ENCODE measurements at regions not wholly inside any gene's neighbourhood (a gene's known extent, or its start where the extent isn't known, plus 50 kb on each side); places are given as distances from the start of the nearest gene placed in this dataset.

GRCh38 chr22:48698618-48699017 is 1129.1 kb downstream of the BRD1 start:
- DNase-seq (ENCODE audit: low read depth in 2 of 2) = no peak

DNA sequence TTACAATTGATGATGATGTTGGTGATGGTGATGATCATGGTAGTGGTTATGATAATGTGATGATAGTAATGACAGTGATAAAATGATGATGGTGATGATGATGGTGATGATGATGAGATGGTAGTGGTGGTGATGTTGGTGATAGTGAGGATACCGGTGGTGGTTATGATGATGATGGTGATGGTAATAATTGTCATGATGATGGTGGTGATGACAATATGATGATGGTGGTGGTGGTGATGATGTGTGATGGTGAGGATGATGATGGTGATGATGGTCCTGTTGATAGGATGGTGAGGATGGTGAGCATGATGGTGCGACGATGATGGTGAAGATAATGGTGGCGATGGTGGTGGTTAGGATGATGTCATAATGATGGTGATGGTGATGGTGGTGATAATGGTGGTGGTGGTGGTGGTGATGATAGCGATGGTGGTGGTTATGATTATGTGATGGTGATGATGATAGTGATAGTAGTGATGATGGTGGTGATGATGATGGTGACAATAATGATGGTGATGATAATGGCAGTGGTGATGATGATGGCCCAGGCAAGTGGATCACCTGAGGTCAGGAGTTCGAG is 1129.9 kb downstream of the BRD1 start:
- DNase-seq (ENCODE audit: low read depth in 2 of 2) = no peak

GRCh38 chr22:48697223-48697622 is 1130.5 kb downstream of the BRD1 start:
- DNase-seq (ENCODE audit: low read depth in 2 of 2) = no peak

DNA sequence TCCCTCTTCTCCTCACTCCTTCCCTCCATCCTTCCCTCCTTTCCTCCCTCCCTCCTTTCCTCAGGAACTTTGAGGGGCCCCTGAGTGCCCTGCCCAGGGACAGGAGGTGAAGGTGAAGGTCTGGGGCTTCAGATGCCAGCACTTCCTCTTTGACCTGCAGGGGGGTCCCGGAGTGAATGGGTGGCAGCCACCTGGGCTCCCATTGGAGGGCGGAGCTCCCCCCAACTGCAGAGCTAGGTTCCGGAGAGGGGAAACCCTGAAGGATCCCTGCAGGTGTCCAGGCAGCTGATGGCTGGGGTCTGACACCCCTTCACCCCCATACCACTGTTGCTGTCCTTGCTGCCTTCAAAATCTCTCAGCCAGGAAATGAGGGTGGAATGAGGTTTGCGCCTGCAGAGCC is 1131.3 kb downstream of the BRD1 start:
- DNase-seq (ENCODE audit: low read depth in 2 of 2) = no peak

DNA sequence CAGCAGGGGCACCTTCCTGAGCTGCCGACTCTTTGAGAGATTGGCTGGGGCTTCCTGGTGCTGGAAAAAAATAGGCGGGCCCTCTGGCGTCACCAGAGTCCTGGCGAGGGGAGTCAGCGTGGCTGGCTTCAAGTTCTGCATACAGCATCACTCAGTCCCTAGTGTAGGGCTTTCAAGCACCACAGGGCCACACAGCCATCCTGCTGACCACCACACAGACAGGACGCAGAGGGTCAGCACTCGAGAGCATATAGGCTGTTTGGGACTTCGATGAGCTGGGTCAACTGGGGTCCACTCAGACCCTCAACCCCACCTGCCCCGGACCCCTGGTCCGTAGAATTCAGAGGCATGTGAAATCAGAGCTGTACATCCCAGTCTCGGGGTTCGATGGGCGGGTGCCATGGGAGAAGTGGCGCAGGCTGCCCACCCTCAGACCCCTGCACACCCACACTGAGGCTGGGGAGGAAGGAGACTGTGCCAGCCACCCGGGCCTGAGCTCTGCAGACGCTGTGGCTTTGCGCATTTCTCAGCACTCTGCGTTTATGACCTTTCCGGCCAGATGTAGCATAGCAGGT is 1131.9 kb downstream of the BRD1 start:
- DNase-seq (ENCODE audit: low read depth in 2 of 2) = no peak

DNA sequence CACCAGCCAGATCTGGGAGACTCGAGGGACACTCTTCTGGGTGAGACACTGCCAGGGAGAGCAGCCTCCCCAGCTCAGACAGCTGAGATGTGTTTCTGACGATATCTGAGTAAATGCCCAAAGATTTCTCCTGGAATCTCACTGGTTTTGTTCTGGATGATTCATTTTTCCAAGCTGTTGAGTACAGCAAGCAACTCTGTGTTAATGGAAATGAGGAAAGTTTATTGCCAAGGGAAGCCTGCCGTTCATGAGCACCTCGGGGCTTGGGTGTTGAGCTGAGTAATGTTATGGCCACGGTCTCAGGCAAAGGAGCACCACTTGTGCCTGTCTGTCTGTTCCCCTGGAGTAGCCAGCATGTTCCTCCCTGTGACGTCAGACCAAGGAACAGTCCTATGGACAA is 1132.4 kb downstream of the BRD1 start:
- DNase-seq (ENCODE audit: low read depth in 2 of 2) = no peak

DNA sequence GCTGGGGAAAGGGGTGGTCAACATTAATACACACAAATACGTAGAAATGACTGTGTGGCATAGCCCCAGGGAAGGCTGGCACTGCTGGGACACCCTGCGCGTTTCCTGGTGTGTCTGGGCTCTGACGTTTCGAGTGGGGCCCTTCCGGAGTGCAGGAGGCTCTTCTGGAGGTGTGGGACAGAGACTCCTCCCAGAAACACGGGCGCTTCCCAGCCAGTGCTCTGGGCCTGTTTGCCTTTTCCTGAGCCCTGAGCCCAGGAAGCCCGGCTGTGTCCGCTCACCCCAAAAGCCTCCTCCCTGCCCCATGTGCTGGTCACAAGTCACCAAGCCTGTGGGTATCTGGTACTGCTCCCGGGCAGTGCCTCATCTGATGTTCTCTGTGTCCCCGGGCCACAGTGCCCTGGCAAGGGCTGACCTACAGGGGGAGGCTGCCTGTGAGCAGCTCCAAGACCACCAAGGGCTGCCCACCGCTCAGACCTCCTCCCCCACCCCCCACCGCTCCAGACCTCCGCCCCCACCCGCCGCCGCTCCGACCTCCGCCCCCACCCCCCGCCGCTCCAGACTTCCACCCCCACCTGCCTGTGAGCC is 1133.3 kb downstream of the BRD1 start:
- DNase-seq (ENCODE audit: low read depth in 2 of 2) = no peak

DNA sequence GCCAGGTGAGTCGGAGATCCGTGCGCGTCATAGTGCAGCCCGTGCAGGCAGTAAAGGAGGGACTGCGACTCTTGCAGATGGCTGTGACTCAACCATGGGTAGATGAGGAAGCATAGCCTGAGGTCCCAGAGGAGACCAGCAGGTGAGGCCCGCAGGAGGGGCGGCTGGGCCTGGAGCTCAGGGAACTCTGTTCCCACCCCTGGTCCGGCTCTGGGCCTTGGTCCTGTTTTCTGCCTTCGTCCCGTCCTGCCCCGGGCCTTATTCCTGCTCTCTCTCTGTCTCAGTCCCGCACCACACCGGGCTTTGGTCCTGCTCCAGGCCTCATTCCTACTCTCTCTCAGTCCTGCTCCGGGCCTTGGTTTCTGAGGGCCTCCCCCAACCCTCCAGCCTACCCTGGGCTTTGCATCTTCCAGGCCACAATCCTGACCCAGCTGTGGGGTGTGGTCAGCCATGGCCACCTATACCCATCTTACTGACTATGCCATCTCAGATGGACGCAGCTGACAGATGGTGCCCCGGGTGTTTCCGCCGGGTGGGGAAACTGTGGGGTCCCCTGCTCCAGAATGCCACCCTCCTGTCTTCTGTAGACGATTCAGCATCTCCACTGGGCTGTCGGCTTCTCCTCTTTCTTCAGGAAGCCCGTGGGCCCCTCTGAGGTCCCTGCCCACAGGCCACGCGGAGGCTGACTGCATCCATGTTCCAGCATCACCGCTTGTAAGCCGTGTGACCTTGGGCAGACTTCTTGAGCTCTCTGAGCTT is 1134.1 kb downstream of the BRD1 start:
- no peak for DNase-seq (ENCODE audit: low read depth in 2 of 2)

- DNase-seq (ENCODE audit: low read depth in 2 of 2) = no peak
Measured at GRCh38 chr22:48692734-48693376, 1134.8 kb downstream of the BRD1 start.

- DNase-seq (ENCODE audit: low read depth in 2 of 2) = no peak
Measured at GRCh38 chr22:48691431-48691851, 1136.2 kb downstream of the BRD1 start.

- DNase-seq (ENCODE audit: low read depth in 2 of 2) = no peak
Measured at GRCh38 chr22:48690583-48691317, 1136.9 kb downstream of the BRD1 start.

DNA sequence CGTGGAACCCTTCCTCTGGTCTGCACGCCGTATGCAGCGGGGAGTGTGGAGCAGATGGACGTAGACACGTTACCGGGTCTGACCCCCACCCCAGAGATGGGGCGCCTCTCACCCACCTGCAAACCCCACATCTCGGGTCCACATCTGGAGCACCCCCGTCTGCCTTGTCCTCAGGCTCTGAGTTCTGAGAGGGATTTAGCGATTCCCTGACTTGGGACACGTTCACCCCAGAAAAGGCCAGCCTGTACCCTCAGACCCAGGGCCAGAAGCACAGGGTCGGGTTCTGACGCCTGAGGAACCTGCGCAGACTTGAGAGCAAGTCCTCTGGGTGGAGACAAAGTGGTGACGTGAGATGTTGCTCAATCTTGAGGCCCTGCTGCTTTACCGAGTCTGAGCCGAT is 1138.5 kb downstream of the BRD1 start:
- no peak for DNase-seq (ENCODE audit: low read depth in 2 of 2)

DNA sequence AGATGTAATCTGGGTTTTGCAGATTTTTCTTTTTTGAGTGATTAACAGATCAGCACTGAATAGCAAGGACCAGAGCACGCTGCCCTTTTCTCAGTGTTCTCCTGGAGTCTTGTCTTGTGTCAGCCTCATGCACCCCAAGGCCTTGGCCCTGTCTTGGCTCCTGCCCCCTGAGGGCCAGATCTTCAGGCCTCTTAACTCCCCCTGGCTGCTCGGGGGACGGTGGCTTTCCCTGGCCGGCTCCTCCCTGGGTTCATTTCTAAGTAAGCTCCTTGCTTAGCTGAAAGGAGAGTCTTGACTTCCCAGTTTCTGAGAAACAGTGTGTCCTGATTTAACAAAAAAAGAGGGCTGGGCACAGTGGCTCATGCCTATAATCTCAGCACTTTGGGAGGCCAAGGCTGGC is 1139.3 kb downstream of the BRD1 start:
- no peak for DNase-seq (ENCODE audit: low read depth in 2 of 2)

DNA sequence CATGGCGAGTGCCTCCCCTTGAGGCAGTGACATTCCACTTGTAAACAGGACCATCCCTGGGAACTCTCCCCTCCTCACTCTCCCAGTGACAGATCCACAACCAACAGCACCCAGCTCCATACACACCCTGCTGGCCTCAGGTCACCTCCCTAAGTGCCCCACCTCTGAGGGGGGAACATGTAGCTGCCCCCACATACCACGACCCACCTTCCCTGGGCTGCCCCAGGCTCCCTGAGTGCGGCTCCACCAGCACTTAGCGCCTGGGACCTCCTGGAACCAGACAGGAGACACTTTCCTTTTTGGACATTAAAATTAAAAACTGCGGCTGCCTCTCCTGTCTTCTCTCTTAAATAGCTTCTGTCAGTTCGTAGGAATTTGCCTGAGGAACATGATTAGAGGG is 1140.1 kb downstream of the BRD1 start:
- no peak for DNase-seq (ENCODE audit: low read depth in 2 of 2)

- DNase-seq (ENCODE audit: low read depth in 2 of 2) = no peak
Measured at GRCh38 chr22:48686694-48687302, 1140.9 kb downstream of the BRD1 start.

DNA sequence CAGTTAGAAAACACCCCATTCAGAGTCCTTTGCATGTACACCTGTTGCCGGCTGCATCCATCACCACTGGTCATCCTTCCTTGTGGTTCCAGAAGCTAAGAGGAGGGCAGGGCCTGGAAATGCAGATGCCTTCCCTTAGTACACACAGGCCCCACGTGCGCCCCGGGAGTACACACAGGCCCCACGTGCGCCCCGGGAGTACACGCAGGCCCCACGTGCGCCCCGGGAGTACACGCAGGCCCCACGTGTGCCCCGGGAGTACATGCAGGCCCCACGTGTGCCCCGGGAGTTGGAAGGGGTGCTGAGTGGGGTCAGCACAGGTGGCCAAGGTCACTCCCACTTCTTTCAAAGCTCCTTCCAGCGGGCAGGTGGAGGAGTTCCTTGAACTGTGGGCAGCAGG is 1141.9 kb downstream of the BRD1 start:
- DNase-seq (ENCODE audit: low read depth in 2 of 2) = no peak

- no peak for DNase-seq (ENCODE audit: low read depth in 2 of 2)
Measured at GRCh38 chr22:48683640-48684039, 1144.0 kb downstream of the BRD1 start.

GRCh38 chr22:48682504-48682903 is 1145.2 kb downstream of the BRD1 start:
- no peak for DNase-seq (ENCODE audit: low read depth in 2 of 2)

GRCh38 chr22:48680601-48681000 is 1147.1 kb downstream of the BRD1 start:
- DNase-seq (ENCODE audit: low read depth in 2 of 2) = no peak

DNA sequence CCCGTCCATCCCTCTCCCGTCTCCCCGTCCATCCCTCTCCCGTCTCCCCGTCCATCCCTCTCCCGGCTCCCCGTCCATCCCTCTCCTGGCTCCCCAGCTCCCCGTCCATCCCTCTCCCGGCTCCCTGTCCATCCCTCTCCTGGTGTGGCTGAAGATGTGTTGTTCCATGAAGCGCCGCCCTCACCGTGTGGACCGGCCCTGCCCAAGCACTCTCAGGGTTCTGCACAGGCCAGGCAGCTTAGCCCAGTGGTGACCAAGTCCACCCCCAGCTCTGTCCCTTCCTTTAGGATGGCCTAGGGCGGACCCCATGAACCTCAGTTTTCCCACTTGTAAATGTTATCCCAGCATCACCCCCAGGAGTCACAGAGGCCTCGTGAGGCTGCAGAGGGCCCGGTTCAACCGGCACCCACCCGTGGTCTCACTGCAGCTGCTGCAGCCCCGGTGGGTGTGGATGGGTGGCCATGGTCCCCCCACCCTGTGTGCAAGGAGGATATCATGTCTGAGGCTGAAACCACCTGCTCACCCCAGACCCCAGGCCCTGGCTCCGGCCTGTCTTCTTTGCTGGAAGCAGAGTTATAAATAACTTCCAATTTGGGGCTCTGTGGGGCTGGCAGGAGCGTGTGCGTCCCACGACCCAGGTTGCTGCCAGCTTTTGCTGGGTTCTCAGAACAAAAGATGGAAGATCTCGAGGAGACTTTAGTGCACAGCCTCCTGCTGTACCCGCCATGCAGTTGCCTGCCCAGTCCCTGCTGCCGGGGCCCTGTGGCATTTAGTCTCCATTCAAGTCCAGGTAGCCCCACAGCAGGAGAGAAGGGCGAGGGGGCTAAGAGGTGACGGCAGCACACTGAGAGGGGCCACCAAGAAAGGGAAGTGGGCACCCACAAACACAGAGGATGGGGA is 1147.8 kb downstream of the BRD1 start:
- no peak for DNase-seq (ENCODE audit: low read depth in 2 of 2)

All from dermis microvascular lymphatic vessel endothelial cell (primary cell).